ENCODE measurements at regions not wholly inside any gene's neighbourhood (a gene's known extent, or its start where the extent isn't known, plus 50 kb on each side); places are given as distances from the start of the nearest gene placed in this dataset.

GRCh38 chr2:36058953-36059352, 296.6 kb upstream of the CRIM1 start:
- Histone ChIP-seq H3K9me3 (no peaks in the 10 kb centered on the region), H3K4me1 (peaks cover 0 to 8% (median 0%) of the 10 kb centered on the region in 4 donors), H3K4me3 (no peak overlapping the region), H3K36me3 (no peaks in the 10 kb centered on the region), H3K27me3 (no peaks in the 10 kb centered on the region), H3K27ac (no peak overlapping the region)
- no peak for DNase-seq
- TF ChIP-seq, protein P1, sequence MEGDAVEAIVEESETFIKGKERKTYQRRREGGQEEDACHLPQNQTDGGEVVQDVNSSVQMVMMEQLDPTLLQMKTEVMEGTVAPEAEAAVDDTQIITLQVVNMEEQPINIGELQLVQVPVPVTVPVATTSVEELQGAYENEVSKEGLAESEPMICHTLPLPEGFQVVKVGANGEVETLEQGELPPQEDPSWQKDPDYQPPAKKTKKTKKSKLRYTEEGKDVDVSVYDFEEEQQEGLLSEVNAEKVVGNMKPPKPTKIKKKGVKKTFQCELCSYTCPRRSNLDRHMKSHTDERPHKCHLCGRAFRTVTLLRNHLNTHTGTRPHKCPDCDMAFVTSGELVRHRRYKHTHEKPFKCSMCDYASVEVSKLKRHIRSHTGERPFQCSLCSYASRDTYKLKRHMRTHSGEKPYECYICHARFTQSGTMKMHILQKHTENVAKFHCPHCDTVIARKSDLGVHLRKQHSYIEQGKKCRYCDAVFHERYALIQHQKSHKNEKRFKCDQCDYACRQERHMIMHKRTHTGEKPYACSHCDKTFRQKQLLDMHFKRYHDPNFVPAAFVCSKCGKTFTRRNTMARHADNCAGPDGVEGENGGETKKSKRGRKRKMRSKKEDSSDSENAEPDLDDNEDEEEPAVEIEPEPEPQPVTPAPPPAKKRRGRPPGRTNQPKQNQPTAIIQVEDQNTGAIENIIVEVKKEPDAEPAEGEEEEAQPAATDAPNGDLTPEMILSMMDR (IDR thresholded peaks at IDR 0.05) = no peak
- no peak for TF ChIP-seq POLR2A (IDR thresholded peaks at IDR 0.05)

DNA sequence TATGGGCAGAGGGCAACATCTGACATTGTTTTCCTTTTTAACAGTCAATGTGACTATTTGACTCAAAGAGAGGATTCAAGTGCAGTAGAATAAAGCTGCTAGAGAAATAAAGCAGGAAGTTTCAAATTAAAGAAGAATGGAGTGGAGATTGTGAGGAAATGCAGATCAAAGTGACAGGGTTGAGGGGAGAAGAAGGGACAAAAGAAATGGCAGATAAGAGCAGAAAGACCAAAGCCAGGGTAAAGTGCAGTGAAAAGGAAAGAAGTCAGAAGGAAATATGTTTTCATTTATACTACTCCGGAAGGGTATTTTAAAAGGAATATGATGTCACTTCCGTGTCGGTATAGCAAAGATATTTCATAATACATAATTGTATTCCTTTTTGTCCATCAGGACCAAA, 297.5 kb upstream of the CRIM1 start:
- TF ChIP-seq POLR2A (IDR thresholded peaks at IDR 0.05) = no peak
- TF ChIP-seq, protein P1 (IDR thresholded peaks at IDR 0.05) = no peak
- DNase-seq = no peak
- H3K27me3 ChIP-seq = no peaks in the 10 kb centered on the region
- H3K36me3 ChIP-seq = no peaks in the 10 kb centered on the region
- no peak overlapping the region for H3K27ac ChIP-seq
- H3K4me1 ChIP-seq = peaks cover 0 to 8% (median 0%) of the 10 kb centered on the region in 4 donors
- H3K4me3 ChIP-seq = no peak overlapping the region
- no peaks in the 10 kb centered on the region for H3K9me3 ChIP-seq

DNA sequence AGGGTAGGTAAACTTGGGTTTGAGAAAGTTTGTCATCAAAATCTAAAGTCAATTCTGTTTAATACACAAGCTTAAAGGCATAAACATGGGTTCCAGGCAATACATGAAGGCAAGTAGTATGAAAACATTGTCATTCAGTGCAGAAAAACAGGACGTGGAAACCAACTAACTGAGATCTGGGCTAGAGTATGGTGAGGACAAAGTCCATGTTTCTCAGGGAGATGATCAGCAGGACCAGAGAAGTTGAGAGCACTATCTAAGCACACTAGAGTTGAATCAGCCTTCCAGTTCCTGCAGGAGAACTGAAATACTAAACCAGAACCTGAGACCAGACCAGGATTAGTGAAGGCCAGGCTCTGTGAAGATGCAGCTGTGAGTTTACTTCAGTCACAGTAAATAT, 302.8 kb upstream of the CRIM1 start:
- Histone ChIP-seq H3K27me3 (no peaks in the 10 kb centered on the region), H3K4me1 (no peaks in the 10 kb centered on the region), H3K27ac (no peak overlapping the region), H3K36me3 (no peaks in the 10 kb centered on the region), H3K4me3 (no peak overlapping the region), H3K9me3 (no peaks in the 10 kb centered on the region)
- DNase-seq = no peak
- TF ChIP-seq, protein P1 (IDR thresholded peaks at IDR 0.05) = no peak
- no peak for TF ChIP-seq POLR2A (IDR thresholded peaks at IDR 0.05)

DNA sequence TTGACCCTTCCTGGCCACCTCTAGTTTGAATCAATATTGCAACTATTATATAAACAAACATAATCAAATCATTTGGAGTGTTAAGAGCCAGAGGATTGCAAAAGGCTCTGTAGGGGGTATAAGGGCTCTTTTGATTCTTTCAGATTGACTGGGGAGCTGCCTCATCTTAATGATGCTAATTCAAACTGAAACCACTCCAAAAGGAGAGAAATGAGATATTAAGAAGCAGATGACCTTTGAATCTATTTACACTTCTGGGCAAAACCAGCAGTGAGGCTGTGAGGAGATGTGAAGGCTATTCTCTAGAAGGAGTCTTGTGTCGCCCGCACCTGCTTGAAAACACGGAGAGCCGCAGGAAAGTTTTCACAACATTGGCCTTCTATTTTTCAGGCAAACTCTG, 311.2 kb upstream of the CRIM1 start:
- no peak for DNase-seq
- no peaks in the 10 kb centered on the region for H3K36me3 ChIP-seq
- H3K27ac ChIP-seq = no peak overlapping the region
- no peaks in the 10 kb centered on the region for H3K9me3 ChIP-seq
- no peaks in the 10 kb centered on the region for H3K27me3 ChIP-seq
- H3K4me3 ChIP-seq = no peak overlapping the region
- no peaks in the 10 kb centered on the region for H3K4me1 ChIP-seq
- no peak for TF ChIP-seq POLR2A (IDR thresholded peaks at IDR 0.05)
- TF ChIP-seq, protein P1 (IDR thresholded peaks at IDR 0.05) = no peak

GRCh38 chr2:36035137-36035536, 320.4 kb upstream of the CRIM1 start:
- H3K27ac ChIP-seq = no peak overlapping the region
- TF ChIP-seq, protein P1 (IDR thresholded peaks at IDR 0.05) = no peak
- no peak for TF ChIP-seq POLR2A (IDR thresholded peaks at IDR 0.05)

GRCh38 chr2:36032046-36032445, 323.5 kb upstream of the CRIM1 start:
- no peak overlapping the region for H3K4me3 ChIP-seq
- H3K4me1 ChIP-seq = no peaks in the 10 kb centered on the region
- no peaks in the 10 kb centered on the region for H3K36me3 ChIP-seq
- no peak overlapping the region for H3K27ac ChIP-seq
- no peaks in the 10 kb centered on the region for H3K9me3 ChIP-seq
- no peaks in the 10 kb centered on the region for H3K27me3 ChIP-seq
- TF ChIP-seq POLR2A (IDR thresholded peaks at IDR 0.05) = no peak
- TF ChIP-seq, protein P1 (IDR thresholded peaks at IDR 0.05) = no peak
- no peak for DNase-seq

More at GRCh38 chr2:36035137-36035536, 320.4 kb upstream of the CRIM1 start:
- no peaks in the 10 kb centered on the region for H3K9me3 ChIP-seq
- H3K36me3 ChIP-seq = no peaks in the 10 kb centered on the region
- H3K27me3 ChIP-seq = no peaks in the 10 kb centered on the region
- no peak overlapping the region for H3K4me3 ChIP-seq
- no peak for DNase-seq
- H3K4me1 ChIP-seq = no peaks in the 10 kb centered on the region
